Glomerular endothelial cell (primary cell): ENCODE measurements at regions not wholly inside any gene's neighbourhood (a gene's known extent, or its start where the extent isn't known, plus 50 kb on each side); places are given as distances from the start of the nearest gene placed in this dataset.

Experiments used
- DNase-seq: peaks from one replicate; pipeline ENCODE4 v3.0.0-alpha.2; 2011; ENCODE audit warnings: low read depth, low spot score; ENCODE audit errors: extremely low read depth

DNA sequence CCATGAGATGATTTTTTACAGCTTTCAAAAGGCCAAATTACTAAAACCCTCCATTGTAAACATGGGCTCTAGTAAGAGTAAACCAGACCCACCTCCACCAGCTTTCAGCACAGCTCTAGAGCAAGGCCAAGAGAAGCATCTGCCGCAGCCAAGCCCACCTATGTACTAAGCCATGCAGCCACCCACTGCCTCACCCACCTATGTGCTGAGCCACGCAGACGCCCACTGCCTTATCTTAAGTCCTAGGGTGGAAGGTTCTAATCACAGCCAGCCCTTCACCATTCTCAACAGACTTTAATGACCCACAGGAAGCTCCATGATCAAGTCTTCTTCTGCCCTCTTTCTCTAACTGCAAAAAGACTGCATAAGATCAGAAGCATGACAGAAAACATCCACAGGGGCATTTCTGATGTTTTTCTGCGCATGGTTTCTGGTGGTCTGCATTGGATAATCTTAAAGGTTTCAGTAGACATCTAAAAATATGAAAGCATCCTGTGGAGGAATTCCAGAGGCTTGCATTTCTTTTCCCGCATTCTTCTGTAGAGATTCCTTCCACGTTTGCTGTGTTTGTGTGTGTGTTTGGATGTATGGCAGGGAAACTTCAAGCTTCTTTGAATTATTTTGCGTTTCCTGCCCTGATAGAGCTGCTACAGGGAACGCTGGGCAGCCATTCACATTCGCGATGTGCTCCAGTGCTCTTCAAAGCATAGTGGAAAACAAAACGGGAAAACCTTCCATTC is 286.1 kb upstream of the KLF6 start:
- no peak for DNase-seq

DNA sequence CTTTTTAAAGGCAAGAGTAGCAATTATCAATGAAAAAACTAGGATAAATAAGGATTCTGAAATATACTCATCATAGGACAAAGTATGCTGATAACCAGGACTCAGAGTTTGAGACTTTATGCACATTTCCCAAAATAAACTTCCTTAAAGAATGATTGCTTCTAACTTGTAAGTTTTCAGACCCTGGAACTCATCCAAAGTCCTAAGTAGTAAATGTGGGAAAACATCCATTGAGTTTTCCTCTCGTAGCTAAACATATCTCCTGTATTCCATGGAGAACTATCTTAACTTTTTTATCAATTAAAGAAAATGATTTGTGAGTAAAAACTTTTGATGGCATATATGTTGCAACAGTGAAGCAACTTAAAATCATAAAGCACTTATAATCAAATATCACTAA is 285.2 kb upstream of the KLF6 start:
- no peak for DNase-seq

DNA sequence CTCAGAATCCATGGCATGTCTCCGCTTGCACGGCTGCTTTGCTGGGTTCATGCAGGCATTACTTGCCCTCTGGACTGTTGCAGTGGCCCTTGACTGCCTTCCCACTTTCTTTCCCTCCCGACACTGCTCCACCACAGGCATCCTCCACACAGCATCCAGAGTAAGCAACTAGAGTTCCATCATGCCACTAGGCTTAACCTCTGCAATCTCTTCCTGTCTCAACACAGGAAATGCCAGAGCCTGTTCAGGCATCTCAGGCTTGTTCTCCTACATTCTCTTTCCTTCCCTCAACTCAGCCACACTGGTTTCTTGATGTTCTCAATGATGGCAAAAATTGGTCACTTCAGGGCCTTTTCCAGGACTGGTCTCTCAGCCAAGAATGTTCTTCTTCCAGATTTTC is 284.5 kb upstream of the KLF6 start:
- no peak for DNase-seq

DNA sequence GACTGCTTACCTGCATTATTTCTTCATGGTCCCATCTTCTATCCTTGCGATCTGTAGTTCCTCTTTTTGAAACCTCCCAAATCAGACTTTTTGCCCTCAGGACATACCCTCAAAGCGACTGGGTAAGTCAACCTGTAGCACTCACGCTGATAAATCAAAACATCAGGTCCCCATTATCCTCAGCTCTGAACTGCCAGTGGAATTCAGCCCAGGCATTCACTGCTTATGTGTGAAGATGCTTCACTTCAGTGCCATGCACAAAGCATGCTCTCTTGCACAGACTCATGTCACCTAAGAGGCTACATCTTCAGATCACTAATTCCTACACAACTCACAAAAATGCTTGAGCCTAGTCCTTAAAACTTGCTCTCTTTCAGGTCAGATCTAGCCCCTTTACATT is 283.6 kb upstream of the KLF6 start:
- DNase-seq: no peak

DNA sequence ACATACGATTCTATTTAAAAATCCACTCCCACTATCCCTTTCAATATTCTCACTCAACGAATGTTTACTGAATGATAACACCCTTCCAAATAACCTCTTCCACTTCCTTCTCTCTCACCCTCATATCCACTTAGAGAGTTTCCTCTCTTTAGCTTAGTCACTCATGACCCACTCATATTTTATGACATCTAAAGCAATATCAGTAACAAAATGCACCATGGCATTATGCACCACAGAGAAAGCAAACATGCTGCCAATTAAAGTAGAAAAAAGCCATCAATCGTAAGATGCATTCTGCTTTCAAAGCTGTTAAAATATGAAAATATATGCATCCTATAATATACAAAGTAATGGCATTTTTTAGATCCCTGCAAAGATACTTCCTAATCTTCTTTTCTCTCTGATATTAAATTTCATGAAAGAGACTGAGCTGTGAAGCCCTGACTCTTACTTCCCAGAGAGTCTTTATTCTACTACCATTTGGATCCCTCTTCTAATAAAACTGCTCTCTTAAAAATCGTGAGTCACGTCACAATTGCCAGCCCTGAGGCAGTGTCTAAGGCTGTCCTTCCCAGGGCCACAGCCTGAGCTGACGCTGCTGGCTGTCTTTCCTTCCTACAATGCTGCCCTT is 283.0 kb upstream of the KLF6 start:
- DNase-seq: no peak

DNA sequence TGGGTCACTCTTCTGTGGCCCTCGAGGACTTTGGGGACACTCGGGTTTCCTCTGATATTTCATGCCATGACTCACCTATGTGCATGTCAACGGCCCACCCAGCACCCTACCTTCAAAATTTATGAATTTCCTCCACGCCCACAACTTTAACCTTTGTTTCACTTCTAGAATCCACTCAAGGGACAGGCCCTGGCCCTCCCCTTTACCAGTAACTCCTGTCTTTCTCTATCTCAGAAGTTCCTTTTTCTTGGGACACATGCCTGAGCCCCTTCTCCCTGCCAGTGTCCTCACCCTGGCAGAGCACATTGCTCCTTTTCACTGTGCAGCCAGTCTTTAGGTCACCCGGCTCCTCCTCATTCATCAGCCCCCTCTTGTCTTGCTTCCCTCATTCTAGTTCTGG is 282.5 kb upstream of the KLF6 start:
- DNase-seq: no peak

DNA sequence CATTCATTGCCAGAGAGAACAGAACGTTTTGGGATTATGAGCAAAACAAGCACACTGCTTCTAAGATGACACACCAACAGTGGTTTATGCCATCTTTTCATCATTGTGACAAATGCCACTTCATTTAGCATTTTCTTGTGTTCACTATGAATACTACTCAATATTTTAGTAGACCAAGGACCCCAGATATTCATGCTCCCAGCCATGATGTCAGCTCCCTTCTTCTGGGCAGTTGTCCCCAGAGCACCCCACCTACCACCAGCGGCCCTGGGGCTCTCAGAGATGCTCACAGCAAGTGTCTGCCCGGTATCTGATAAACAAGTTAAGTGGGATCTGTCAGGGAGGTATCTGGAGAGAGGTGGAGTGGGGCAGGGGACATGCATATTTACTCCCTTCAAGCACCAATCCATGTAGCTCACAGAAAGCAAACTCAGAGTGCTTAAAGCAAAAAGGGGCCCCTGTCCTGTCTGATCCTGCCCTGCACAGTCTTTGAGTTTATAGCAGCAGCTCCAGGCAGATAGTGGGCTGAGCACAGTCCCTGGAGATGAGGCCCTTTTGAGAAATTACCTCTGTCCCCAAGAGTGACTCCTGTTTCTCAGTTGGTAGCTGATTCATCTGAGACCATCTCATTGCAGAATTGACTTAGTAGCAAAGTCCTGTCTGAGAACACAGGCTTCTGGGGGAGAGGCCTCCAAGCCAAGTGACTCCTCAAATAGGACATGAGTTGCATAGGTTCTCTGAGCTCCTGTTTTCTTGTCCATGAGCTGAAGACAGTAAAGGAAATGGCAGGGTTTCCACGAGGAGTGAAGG is 281.8 kb upstream of the KLF6 start:
- no peak for DNase-seq

DNA sequence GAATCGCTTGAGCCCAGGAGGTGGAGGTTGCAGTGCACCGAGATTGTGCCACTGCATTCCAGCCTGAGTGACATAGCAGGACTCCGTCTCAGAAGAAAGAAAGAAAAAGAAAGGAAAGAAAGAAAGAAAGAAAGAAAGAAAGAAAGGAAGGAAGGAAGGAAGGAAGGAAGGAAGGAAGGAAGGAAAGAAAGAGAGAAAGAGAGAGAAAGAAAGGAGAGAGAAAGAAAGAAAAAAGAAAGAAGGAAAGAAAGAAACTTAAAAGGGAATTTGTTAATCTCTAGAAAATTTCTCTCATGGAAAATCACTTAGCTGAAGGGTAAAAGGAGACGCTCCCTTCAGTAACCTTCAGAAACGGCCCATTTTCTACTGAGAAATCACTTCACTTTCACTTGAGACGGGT is 279.5 kb upstream of the KLF6 start:
- DNase-seq: no peak

DNA sequence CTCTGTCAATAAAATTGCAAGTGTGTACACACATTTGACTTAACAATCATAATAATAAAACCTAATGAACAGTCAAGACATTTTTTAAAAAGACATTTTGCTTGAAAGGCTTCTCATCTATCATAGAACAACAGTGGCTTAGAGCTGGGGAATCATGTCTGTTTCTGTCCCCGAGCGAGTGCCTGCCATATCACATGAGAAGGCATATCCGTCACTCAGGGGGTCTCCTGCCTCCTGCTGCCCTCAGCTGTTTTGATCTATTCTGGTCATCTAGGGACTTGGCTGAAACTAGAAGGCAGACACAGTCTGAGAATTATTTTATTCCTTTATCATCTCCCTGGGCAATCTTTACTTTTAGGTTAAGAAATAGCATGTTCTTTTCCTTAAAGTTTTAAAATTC is 278.7 kb upstream of the KLF6 start:
- no peak for DNase-seq

DNA sequence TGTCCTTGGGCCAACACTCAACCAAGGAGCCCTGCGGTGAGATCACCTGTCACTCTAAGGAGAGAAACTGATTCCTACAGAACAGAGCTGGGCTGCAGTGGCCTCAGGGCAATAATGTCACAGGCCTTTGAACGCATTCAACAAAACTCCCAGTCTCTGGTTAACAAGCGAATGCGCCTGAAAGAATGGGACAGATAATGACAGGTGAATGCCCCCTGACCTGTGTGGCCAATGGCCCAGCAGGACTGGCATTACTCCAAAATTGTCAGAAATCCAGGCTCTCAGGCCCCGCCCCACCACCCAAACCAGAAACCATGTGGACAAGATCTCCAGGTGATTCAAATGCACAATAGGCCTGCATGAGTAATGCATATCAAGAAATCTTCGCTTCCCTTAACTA is 277.7 kb upstream of the KLF6 start:
- DNase-seq: no peak

DNA sequence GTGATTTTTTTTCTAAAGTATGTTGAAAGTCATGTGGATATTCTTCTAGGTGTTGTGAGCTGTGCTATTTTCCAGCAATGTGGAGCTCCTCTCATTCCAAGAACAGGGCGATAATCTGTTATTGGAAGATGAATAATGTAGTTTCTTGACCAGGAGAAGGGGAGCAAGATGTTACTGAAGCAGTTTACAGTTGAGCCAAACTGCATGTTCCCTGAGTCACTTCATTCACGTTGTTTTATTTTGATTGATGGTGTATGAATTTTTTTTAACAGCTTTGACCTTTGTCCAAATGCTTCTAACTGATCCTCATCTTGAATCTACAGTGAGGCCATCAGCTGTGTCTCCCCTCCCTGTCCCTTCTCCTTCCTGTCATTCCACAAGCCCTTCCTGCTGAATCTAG is 277.1 kb upstream of the KLF6 start:
- DNase-seq: no peak

DNA sequence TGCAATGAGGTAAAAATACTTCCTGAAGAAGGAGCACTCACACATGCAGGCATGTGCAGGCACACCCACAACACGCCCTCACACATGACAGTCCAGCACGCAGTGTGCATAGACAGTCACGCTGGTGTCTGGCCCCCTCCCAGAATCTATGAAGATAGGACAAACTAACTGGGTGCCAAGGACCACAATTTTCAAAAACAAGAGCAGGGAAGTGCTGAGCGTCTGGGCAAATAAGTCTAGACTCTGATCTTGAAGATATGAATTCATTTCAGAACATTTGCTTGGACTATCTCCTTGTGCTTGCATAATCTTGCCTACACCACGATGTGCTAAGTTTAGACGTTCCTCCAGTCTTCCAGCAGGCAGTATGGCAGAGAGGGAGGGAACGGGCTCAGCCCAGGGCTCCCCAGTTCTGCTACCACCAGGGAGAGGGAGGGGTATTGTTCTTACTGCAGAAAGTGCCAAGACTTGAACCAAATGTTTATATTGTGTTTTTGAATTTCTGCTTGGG is 276.5 kb upstream of the KLF6 start:
- DNase-seq: no peak

DNA sequence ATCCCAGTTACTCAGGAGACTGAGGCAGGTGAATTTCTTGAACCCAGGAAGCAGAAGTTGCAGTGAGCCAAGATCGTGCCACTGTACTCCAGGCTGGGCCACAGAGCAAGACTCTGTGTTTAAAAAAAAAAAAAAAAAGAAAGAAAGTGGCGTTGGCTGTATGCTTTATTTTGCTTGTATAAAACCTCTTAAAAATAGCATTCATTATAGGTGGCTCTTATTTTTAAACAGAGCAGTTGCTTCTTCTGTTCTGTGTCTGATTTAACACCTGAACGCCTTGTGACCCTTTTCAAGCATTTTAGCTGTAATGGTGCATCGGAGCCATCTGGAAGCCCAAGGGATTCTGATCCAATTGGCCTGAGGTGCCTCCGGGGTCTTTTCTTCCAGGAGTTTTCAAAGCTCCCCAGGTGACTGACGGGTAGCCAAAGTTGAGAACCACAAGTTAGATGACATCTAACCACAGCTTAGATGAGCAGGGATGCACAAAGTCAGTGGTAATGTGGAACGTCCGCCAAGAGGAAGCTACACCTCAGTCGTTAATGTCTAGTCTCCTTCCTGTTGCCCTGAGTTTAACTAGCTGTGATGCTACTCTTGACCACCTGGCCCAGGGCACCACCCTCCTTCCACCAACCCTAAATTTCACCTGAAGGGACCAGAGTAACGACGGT is 274.6 kb upstream of the KLF6 start:
- no peak for DNase-seq

DNA sequence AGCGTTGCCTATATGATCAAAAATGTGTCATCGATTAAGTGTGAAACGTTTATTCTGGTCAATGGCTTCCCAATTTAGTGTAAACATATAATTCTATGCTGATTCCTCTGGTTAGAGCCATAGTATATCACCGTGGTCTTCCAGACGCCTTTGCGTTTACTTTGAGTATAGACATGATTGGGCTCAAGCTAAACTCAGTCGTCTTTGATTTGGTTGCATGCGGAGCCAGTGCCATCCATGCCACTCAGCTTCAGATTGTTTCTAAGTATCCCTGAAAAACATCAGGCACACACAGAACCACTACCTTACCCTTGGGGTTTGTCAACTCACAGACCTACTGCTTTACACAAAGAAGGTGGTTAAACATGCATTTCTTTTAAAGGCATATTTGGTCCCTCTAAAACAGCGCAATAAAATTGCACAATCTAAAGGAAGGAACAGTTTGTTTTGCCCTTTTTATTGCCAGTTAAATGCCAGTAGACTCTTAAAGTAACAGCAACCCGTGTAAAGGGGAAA is 273.6 kb upstream of the KLF6 start:
- DNase-seq: no peak

DNA sequence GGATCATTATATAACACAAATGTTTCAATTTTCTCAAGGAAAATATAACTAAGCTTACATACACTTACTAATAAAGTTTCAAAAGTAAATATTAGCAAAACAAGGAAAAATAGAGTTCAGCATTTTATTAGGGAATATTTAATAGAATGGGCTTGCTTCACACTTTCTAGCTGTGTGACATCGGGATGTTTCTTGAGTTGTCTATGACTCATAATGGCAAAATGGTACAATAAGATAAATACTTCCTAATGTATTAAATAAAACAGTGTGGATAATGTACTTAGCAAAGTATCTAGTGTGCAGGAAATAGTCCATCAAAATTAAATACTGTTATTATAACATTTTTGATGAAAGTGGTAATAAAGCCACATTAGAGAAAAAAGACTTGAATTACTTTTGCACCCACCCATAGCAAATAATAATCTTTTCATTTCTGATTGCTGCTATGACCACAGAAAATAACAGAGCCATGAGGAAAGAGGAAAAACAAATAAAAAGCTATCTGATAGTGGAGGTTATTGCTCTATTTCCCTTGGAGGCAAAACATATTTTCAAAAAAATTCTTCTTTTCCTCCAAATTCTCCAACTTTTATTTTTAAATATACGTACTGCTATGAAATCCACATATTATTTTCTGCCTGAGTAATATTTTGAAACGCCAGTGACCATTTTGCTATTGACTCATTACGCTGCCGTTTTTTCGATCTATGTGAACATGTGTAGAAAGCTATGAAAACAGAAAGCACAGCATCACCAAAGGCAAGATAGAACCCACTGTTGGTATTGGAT is 272.9 kb upstream of the KLF6 start:
- no peak for DNase-seq

DNA sequence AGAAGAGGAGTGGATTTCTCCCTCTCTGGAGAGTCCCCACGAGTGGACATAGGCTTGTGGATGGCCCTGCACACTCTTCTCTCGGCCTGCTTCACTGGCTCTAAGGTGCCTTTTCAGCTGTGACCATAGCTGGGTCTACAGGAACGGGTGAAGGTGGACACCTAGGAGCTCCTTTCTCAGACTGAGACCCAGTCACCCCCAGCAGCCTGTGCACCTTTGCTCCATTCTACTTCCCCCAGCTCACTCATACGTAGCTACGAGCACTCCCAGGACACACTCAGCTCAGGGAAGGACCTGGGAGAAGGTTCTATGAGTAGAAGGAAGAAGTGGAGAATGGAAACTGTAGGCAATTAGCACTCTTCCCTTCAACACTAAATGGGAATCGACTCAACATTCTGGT is 272.0 kb upstream of the KLF6 start:
- DNase-seq: no peak

DNA sequence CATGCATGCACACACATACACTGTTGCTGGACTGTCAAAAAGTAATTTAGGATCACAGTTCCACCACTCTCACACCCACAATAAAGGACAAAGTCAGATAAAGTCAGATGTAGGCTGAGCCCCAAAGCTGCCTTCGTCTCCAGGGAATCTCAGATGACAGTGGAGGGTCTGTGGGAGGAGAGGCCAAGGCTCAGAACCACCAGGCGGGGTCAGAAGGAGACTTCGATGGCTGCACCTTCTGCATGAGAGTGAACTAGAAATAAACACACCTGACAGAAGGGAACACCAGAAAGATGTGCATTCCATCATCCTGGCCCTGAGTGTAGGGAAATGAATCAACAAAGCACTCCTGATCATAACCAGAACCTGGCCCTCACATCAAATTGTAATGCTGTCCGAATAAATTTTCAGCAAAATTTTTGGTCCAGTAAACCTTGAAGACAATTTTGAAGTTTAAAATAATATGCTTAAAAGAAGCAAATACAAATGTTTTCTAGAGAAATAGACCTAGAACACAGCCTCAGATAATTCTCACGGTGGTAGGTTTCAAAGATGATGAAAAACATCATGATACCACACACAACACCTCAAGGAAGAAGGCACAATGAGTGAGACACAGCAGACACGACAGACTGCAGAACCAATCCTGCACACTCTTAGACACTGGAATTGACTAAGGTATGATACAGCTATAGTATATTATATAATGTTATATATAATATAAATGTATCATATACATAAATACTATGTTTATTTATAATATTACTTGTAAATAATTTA is 269.8 kb upstream of the KLF6 start:
- no peak for DNase-seq

DNA sequence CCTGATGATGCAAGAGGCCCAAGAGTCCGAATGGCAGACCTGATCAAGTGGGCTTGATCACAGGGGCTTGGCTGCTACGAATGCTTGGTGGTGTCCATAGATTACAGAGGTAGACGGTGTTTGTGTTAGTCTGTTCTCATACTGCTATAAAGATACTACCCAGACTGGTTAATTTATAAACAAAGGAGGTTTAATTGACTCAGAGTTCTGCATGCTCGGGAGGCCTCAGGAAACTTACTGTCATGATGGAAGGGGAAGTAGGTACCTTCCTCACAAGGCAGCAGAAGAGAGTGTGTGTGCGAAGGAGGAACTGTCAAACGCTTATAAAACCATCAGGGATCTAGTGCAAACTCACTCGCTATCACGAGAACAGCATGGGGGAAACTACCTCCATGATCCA is 268.9 kb upstream of the KLF6 start:
- no peak for DNase-seq

DNA sequence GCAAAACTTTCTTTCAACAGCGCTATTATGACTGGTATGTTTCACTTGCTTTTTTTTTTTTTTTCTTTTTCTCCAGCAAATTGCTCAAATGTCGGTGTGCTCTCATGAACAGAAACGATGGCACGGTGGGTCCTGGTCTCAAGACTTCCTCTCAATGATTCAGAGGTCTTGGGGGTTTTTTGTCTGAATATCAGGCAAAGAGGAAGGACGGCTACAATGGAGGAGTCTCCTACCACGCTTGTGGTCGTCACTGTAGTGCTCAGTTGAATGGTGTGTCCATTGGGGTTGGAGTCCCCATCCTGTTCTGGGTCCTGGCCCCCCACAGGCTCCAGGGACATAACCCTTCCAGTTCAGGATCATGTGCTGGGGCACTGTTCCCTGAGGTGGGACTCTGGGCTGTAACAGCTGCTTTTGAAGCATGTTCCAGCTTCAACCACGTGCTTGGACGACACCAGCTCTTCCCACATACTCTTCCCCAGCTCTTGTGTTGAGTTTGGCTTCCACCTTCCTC is 266.7 kb upstream of the KLF6 start:
- no peak for DNase-seq
